Ishikawa (cell line): ENCODE measurements at regions not wholly inside any gene's neighbourhood (a gene's known extent, or its start where the extent isn't known, plus 50 kb on each side); places are given as distances from the start of the nearest gene placed in this dataset.

Experiments
- CEBPB ChIP-seq: IDR thresholded peaks from 2 replicates; pipeline ENCODE4 v1.6.1; 2012
- CREB1 ChIP-seq: IDR thresholded peaks from 2 replicates; pipeline ENCODE4 v1.6.1; 2012; ENCODE audit warnings: low read depth
- EP300 ChIP-seq: IDR thresholded peaks from 2 replicates; pipeline ENCODE4 v1.6.1; 2012; ENCODE audit warnings: borderline replicate concordance
- RAD21 ChIP-seq: IDR thresholded peaks from 2 replicates; pipeline ENCODE4 v1.6.1; 2012; ENCODE audit warnings: low read depth
- TAF1 ChIP-seq: IDR thresholded peaks from 2 replicates; pipeline ENCODE4 v1.6.1; 2012; ENCODE audit warnings: low read depth, mild to moderate bottlenecking
- YY1 ChIP-seq: IDR thresholded peaks from 2 replicates; pipeline ENCODE4 v1.6.1; 2012; ENCODE audit warnings: low read depth
- ZBTB7A ChIP-seq: IDR thresholded peaks from 2 replicates; pipeline ENCODE4 v1.6.1; 2012; ENCODE audit warnings: low read depth
- TF ChIP-seq, protein P1 (sequence below): IDR thresholded peaks from 2 replicates; pipeline ENCODE4 v1.6.1; 2012
- TF ChIP-seq, protein P2 (sequence below): IDR thresholded peaks from 2 replicates; pipeline ENCODE4 v1.6.1; 2012; ENCODE audit warnings: low read depth, mild to moderate bottlenecking

DNA sequence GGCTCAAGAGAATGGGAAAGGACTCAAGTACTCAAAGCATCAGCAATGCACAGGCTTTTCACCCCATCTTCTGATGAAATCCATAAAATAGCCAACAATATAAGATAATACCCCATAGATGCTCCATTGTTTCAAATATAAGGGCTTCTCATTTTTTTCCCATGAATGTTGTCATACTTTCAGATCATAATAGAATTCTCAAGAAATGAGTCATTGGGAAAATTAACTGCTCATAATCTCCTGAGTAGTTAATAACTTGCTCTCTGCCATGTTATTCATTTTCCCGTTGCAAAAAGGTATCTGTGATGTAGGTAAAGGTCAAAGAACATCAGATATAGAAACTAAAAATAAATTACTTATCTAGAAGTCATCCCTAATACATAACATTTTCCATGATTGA, 121.9 kb downstream of the NSUN3 start:
- TF ChIP-seq EP300 (no peak), CREB1 (no peak), RAD21 (no peak), TAF1 (no peak), YY1 (no peak), ZBTB7A (no peak), CEBPB (no peak)
- TF ChIP-seq, protein P1, sequence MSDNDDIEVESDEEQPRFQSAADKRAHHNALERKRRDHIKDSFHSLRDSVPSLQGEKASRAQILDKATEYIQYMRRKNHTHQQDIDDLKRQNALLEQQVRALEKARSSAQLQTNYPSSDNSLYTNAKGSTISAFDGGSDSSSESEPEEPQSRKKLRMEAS = no peak
- TF ChIP-seq, protein P2, sequence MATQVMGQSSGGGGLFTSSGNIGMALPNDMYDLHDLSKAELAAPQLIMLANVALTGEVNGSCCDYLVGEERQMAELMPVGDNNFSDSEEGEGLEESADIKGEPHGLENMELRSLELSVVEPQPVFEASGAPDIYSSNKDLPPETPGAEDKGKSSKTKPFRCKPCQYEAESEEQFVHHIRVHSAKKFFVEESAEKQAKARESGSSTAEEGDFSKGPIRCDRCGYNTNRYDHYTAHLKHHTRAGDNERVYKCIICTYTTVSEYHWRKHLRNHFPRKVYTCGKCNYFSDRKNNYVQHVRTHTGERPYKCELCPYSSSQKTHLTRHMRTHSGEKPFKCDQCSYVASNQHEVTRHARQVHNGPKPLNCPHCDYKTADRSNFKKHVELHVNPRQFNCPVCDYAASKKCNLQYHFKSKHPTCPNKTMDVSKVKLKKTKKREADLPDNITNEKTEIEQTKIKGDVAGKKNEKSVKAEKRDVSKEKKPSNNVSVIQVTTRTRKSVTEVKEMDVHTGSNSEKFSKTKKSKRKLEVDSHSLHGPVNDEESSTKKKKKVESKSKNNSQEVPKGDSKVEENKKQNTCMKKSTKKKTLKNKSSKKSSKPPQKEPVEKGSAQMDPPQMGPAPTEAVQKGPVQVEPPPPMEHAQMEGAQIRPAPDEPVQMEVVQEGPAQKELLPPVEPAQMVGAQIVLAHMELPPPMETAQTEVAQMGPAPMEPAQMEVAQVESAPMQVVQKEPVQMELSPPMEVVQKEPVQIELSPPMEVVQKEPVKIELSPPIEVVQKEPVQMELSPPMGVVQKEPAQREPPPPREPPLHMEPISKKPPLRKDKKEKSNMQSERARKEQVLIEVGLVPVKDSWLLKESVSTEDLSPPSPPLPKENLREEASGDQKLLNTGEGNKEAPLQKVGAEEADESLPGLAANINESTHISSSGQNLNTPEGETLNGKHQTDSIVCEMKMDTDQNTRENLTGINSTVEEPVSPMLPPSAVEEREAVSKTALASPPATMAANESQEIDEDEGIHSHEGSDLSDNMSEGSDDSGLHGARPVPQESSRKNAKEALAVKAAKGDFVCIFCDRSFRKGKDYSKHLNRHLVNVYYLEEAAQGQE = no peak
